Common myeloid progenitor, CD34-positive (primary cell): ENCODE measurements at regions not wholly inside any gene's neighbourhood (a gene's known extent, or its start where the extent isn't known, plus 50 kb on each side); places are given as distances from the start of the nearest gene placed in this dataset.

Experiments
- CTCF ChIA-PET: fragments of 350-600 bp; sonication (Branson Sonifier 250); formaldehyde crosslinking; loops from one replicate; lab custom pipeline; 2021; ENCODE audit warnings: antibody characterized with exemption; lab: Charles Lee
- POLR2A ChIA-PET: fragments of 350-600 bp; sonication (Branson Sonifier 250); formaldehyde crosslinking; loops from one replicate; lab custom pipeline; 2021; ENCODE audit warnings: antibody characterized with exemption; lab: Charles Lee
- DNase-seq, 3 donors: peaks; one replicate each; pipeline versions ENCODE4 v3.0.0 to v3.0.0-alpha.2; 2013
- H3K27ac ChIP-seq, 2 experiments: 1 replicate in 1 of 2; 2 replicates in 1 of 2; pipeline ENCODE4 v1.7.0; 2013; ENCODE audit warnings: inconsistent platforms in 2 of 2, low read length in 2 of 2, mild to moderate bottlenecking in 2 of 2, low read depth in 1 of 2, moderate library complexity in 1 of 2; ENCODE audit not compliant: severe bottlenecking in 2 of 2, insufficient read depth in 1 of 2, poor library complexity in 1 of 2
- H3K27me3 ChIP-seq, 5 experiments: replicated peaks in 2 of 5; 1 replicate in 3 of 5; 2 replicates in 2 of 5; pipeline versions ENCODE4 v1.6.1 to v1.7.0; 2013; ENCODE audit warnings: low read length in 4 of 5, mild to moderate bottlenecking in 2 of 5, moderate library complexity in 2 of 5, inconsistent platforms in 1 of 5; ENCODE audit not compliant: insufficient read depth in 5 of 5, control insufficient read depth in 4 of 5
- H3K36me3 ChIP-seq, 4 experiments: 1 replicate in 2 of 4; 2 replicates in 2 of 4; pipeline versions ENCODE4 v1.6.1 to v1.7.0; 2013; ENCODE audit warnings: low read length in 3 of 4, control low read depth in 1 of 4, mild to moderate bottlenecking in 1 of 4; ENCODE audit not compliant: control insufficient read depth in 4 of 4, insufficient read depth in 4 of 4
- H3K4me1 ChIP-seq, 4 experiments: 1 replicate in 3 of 4; 2 replicates in 1 of 4; pipeline versions ENCODE4 v1.6.1 to v1.7.1; 2013; ENCODE audit warnings: low read length in 3 of 4, mild to moderate bottlenecking in 3 of 4, control low read depth in 1 of 4, inconsistent platforms in 1 of 4, moderate library complexity in 1 of 4; ENCODE audit not compliant: control insufficient read depth in 4 of 4, insufficient read depth in 4 of 4; ENCODE audit errors: control extremely low read depth in 1 of 4
- H3K4me3 ChIP-seq, 7 experiments: 1 replicate in 4 of 7; 2 replicates in 3 of 7; pipeline versions ENCODE4 v1.5.1 to v1.7.0; 2013; ENCODE audit warnings: mild to moderate bottlenecking in 7 of 7, low read length in 6 of 7, moderate library complexity in 6 of 7, inconsistent platforms in 2 of 7, low read depth in 2 of 7, control low read depth in 1 of 7; ENCODE audit not compliant: insufficient read depth in 4 of 7, control insufficient read depth in 1 of 7; ENCODE audit errors: extremely low read depth in 1 of 7
- H3K9me3 ChIP-seq, 5 experiments: 1 replicate in 4 of 5; 2 replicates in 1 of 5; pipeline versions ENCODE4 v1.6.1 to v1.7.1; 2013; ENCODE audit warnings: low read length in 4 of 5, mild to moderate bottlenecking in 2 of 5, inconsistent platforms in 1 of 5, low read depth in 1 of 5, moderate library complexity in 1 of 5; ENCODE audit not compliant: control insufficient read depth in 4 of 5, insufficient read depth in 2 of 5; ENCODE audit errors: control extremely low read depth in 1 of 5
- WGBS: methylation state at CpG from one replicate; pipeline ENCODE4 v1.1.5; 2013; ENCODE audit not compliant: insufficient coverage; 5-methylcytosine and 5-hydroxymethylcytosine counted together

DNA sequence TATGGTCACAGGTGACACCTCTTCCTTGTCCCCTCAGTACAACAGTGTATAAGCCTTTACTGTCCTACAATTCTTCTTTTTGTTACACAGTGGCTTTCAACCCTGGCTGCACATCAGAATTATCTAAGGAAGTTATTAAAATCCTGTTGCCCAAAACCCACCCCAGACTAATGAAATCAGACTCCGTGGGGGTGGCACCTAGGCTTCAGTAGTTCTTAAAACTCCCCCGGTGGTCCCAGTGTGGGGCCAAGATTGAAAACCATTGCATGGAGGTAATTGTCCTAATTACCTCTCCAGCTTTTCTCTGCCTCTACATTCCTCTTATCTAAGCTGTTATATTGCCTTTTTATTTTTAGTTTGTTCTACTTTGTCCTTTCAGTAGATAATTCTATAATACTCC is 172.8 kb downstream of the DAD1 start:
- H3K27me3 ChIP-seq, result no peaks in the 10 kb centered on the region
- ChIA-PET CTCF (interaction anchor here (1.4 to 2.9 kb wide), 3 partner anchors 9 to 55 kb away, joined by 3 to 15 read pairs (median 8); no protein-coding TSS in a partner anchor), POLR2A (no interaction called here)
- no peaks in the 10 kb centered on the region for H3K9me3 ChIP-seq
- H3K4me3 ChIP-seq, result no peak overlapping the region
- H3K36me3 ChIP-seq, result peaks cover 0 to 7% (median 0%) of the 10 kb centered on the region in 4 experiments
- peaks cover 15 to 58% (median 43%) of the 10 kb centered on the region in 4 experiments for H3K4me1 ChIP-seq
- no peak for DNase-seq
- no peak overlapping the region for H3K27ac ChIP-seq
- no CpG with 5 or more reads among the region's 2 CpGs for WGBS

DNA sequence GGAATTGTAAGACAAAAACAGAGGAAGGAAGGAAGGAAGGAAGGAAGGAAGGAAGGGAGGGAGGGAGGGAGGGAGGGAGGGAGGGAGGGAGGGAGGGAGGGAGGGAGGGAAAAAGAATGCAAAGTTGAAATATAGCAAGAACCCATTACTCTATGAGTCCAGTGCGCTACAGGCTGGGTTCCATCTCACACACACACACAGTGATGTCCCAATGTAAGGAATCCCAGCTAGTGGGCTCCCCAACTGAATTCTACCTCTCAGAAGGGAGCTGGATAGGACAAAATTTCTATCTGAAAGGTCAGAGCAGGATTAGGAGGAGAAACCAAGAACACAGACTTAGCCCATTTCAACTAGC is 173.4 kb downstream of the DAD1 start:
- Histone ChIP-seq H3K4me3 (no peak overlapping the region), H3K27me3 (no peaks in the 10 kb centered on the region), H3K9me3 (no peaks in the 10 kb centered on the region), H3K27ac (no peak overlapping the region), H3K4me1 (peaks cover 15 to 52% (median 37%) of the 10 kb centered on the region in 4 experiments), H3K36me3 (peaks cover 0 to 7% (median 0%) of the 10 kb centered on the region in 4 experiments)
- CTCF ChIA-PET, result interaction anchor here (2.2 to 3.2 kb wide), 2 partner anchors 20 to 56 kb away, joined by 8 to 21 read pairs; no protein-coding TSS in a partner anchor
- POLR2A ChIA-PET, result no interaction called here
- DNase-seq, result no peak
- WGBS, result no CpG with 5 or more reads among the region's 1 CpG

DNA sequence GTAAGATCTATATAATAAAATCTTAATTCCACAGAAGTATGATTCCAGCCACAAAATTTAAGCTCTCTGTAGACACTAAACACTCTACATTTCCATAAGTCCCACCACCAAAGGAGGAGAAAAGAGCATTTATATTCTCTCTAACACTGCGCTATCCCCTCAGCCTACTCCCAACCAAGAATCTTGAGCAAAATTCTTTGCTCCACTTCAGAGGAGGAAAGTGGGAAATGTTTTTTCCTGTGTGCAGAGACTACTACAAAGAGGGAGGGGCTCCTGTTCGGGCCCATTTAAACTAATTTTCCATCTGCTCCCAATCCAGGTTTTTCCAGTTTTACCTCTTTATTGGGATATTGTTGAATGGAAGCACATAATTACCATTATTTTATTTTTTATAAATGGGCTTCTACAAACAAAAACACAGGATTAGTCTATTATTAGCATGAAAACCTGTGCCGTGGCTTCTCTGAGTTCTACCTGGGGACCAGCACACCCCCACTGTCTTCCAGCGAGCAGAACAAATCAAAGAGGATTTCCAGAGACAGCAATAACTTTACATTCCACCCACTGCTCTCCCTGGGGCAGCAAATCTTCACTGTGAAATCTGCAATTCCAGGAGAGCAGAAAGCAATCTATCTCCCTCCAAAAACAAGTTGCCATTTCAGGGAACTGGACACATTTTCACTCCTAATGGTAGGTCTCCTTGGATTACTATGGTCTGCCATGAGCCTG is 174.0 kb downstream of the DAD1 start:
- Histone ChIP-seq H3K4me1 (peaks cover 15 to 48% (median 31%) of the 10 kb centered on the region in 4 experiments), H3K4me3 (no peak overlapping the region), H3K9me3 (no peaks in the 10 kb centered on the region), H3K27ac (no peak overlapping the region), H3K36me3 (peaks cover 0 to 7% (median 0%) of the 10 kb centered on the region in 4 experiments), H3K27me3 (no peaks in the 10 kb centered on the region)
- DNase-seq, result no peak
- 100% methylated on average over 1 of the region's 4 CpGs for WGBS
- ChIA-PET CTCF (interaction anchor here (1.0 to 3.5 kb wide), 3 partner anchors 11 to 57 kb away, joined by 3 to 21 read pairs (median 13); no protein-coding TSS in a partner anchor), POLR2A (no interaction called here)

DNA sequence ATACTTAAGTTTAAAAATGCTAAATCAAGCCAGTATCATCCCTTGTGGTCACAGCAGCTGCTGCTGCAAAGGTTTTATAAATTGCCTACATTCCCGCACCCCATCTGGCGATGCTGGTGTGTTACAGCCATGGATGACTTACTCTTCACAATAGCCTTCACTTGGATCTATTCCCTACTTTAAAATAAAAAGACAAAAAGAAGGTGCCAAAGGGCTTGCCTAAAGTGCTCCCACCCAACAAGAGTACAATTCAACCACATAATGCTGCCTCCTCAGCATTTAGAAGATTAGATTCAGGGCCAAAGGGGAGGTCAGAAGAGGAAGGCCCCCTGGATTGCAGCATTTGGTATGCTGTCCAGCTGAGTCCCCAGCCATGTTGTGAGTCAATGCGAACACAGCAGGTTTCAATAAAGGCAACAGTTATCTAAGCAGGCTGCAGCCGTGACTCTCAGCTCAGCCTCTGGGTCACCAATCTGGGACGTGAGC is 176.1 kb downstream of the DAD1 start:
- DNase-seq, result no peak
- ChIA-PET CTCF (interaction anchor here (1.2 to 3.5 kb wide), 4 partner anchors 13 to 145 kb away, joined by 3 to 21 read pairs (median 9); no protein-coding TSS in a partner anchor), POLR2A (interaction anchor here (0.6 to 1.1 kb wide), 3 partner anchors 15 to 144 kb away, joined by 3 to 4 read pairs (median 3); no protein-coding TSS in a partner anchor)
- no peak overlapping the region for H3K27ac ChIP-seq
- H3K9me3 ChIP-seq, result no peaks in the 10 kb centered on the region
- no peaks in the 10 kb centered on the region for H3K27me3 ChIP-seq
- peaks cover 0 to 3% (median 0%) of the 10 kb centered on the region in 4 experiments for H3K36me3 ChIP-seq
- WGBS, result 85% methylated on average over 5 of the region's 5 CpGs
- no peak overlapping the region for H3K4me3 ChIP-seq
- H3K4me1 ChIP-seq, result peaks cover 6 to 28% (median 12%) of the 10 kb centered on the region in 4 experiments

DNA sequence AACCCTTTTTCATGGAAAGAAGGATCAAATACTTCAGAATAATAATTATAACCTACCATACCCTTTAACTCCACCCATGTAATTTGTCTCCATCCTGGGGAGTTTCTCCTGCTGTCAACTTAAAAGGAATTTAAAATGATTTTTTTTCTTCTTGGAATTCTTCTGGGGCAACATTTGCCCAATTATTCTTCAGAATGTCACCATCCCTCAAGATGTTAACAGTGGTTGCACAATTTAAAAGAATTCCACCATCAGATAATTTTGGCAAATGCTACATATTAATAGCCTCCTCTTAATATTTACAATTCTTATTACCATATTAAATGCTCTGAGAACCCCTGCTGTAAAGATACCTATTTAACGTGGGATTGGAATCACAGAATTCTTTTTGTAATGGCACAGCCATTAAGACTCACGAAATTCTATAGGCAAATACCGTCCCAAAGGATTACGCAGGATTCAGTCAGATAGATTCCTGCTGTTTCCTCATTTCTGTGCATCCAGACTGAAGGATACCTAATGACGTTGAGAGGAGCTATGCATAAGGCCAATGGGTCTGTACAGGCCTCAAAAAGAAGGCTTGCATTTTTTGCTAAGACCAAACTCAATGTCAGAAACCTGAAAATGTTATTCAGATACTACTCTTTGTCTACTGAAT is 177.5 kb downstream of the DAD1 start:
- ChIA-PET CTCF (interaction anchor here (0.9 to 3.5 kb wide), 3 partner anchors 10 to 27 kb away, joined by 3 to 13 read pairs (median 5); no protein-coding TSS in a partner anchor), POLR2A (no interaction called here)
- Histone ChIP-seq H3K4me1 (peaks cover 0 to 17% (median 2%) of the 10 kb centered on the region in 4 experiments), H3K9me3 (no peaks in the 10 kb centered on the region), H3K27ac (no peak overlapping the region), H3K27me3 (no peaks in the 10 kb centered on the region), H3K36me3 (no peaks in the 10 kb centered on the region), H3K4me3 (no peak overlapping the region)
- 99% methylated on average over 5 of the region's 5 CpGs for WGBS
- DNase-seq, result no peak

DNA sequence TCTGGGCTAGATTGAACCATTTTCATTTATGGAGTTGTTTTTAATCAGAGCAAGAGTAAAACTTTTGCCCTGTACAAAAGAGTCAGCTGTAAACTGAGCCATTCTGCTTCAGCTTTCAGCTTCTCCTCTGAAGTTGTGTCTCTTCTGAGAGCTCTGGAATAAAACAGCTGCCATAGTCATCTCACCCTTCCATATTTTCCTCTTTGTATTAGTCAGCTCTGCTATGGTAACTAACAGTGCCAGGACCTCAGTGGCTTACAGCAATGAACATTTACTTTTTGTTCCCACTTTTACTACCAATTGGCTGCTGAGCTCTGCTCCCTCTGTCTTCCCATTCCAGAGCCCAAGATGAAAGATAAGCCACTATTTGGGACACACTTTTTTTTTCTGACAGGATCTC is 178.5 kb downstream of the DAD1 start:
- H3K27me3 ChIP-seq, result no peaks in the 10 kb centered on the region

More for the DNA sequence above, 178.5 kb downstream of the DAD1 start:
- ChIA-PET CTCF (interaction anchor here (0.8 to 2.1 kb wide), 6 partner anchors 11 to 123 kb away, joined by 3 to 7 read pairs (median 4); no protein-coding TSS in a partner anchor), POLR2A (interaction anchor here (0.5 kb wide), 1 partner anchor 115 kb away, joined by 3 read pairs; no protein-coding TSS in a partner anchor)
- Histone ChIP-seq H3K9me3 (no peaks in the 10 kb centered on the region), H3K27ac (no peak overlapping the region), H3K4me1 (peaks cover 0 to 11% (median 0%) of the 10 kb centered on the region in 4 experiments), H3K36me3 (no peaks in the 10 kb centered on the region), H3K4me3 (no peak overlapping the region)
- no peak for DNase-seq
